IPS-15b (cell line): ENCODE measurements at regions not wholly inside any gene's neighbourhood (a gene's known extent, or its start where the extent isn't known, plus 50 kb on each side); places are given as distances from the start of the nearest gene placed in this dataset.

ENCODE experiments used
- H3K27me3 ChIP-seq: one replicate; pipeline ENCODE4 v1.6.1; 2013; ENCODE audit warnings: low read length; ENCODE audit not compliant: control insufficient read depth, insufficient read depth
- H3K36me3 ChIP-seq: one replicate; pipeline ENCODE4 v1.6.1; 2013; ENCODE audit warnings: low read length; ENCODE audit not compliant: control insufficient read depth, insufficient read depth
- H3K4me1 ChIP-seq: one replicate; pipeline ENCODE4 v1.6.1; 2013; ENCODE audit warnings: mild to moderate bottlenecking, low read length; ENCODE audit not compliant: control insufficient read depth, insufficient read depth
- H3K4me3 ChIP-seq: one replicate; pipeline ENCODE4 v1.5.1; 2013; ENCODE audit warnings: low read depth, low read length
- H3K9ac ChIP-seq: one replicate; pipeline ENCODE4 v1.6.1; 2013; ENCODE audit warnings: low read depth, mild to moderate bottlenecking, low read length
- H3K9me3 ChIP-seq: one replicate; pipeline ENCODE4 v1.6.1; 2013; ENCODE audit warnings: mild to moderate bottlenecking, low read length; ENCODE audit not compliant: control insufficient read depth, insufficient read depth

- H3K27me3 ChIP-seq = no peaks in the 10 kb centered on the region
- no peaks in the 10 kb centered on the region for H3K36me3 ChIP-seq
- no peak overlapping the region for H3K4me3 ChIP-seq
- no peaks in the 10 kb centered on the region for H3K9me3 ChIP-seq
- H3K4me1 ChIP-seq = no peaks in the 10 kb centered on the region
- H3K9ac ChIP-seq = no peak overlapping the region
These were observed 104.4 kb downstream of the SEC23IP start for GRCh38 chr10:119996944-119997343.

DNA sequence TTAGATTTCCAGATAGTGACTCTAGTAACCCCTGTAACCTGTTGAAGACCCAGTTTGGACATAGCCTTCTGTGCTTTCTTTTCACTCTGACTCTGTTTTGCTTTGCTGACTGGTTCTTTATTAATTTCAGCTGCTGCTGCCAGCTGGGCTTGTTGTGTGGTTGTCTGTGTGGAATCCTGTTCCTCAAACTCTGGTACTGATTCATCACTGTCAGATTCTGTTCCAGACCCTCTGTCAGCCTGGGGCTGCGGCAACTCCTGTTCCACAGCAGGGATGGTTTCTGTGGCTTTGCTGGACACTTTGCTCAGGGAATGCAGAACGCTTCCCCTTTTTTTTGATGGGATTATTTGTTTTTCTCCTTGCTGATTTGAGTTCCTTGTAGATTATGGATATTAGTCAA is 104.9 kb downstream of the SEC23IP start:
- no peak overlapping the region for H3K4me3 ChIP-seq

GRCh38 chr10:120002785-120003184 is 110.3 kb downstream of the SEC23IP start:
- no peaks in the 10 kb centered on the region for H3K36me3 ChIP-seq

More for the DNA sequence above, 104.9 kb downstream of the SEC23IP start:
- no peak overlapping the region for H3K9ac ChIP-seq
- no peaks in the 10 kb centered on the region for H3K9me3 ChIP-seq
- H3K27me3 ChIP-seq = no peaks in the 10 kb centered on the region
- H3K36me3 ChIP-seq = no peaks in the 10 kb centered on the region
- H3K4me1 ChIP-seq = no peaks in the 10 kb centered on the region

GRCh38 chr10:120005207-120006201 is 113.0 kb downstream of the SEC23IP start:
- Histone ChIP-seq H3K9ac (no peak overlapping the region), H3K27me3 (no peaks in the 10 kb centered on the region), H3K9me3 (no peaks in the 10 kb centered on the region), H3K4me3 (no peak overlapping the region), H3K36me3 (no peaks in the 10 kb centered on the region), H3K4me1 (no peaks in the 10 kb centered on the region)

More at GRCh38 chr10:120002785-120003184, 110.3 kb downstream of the SEC23IP start:
- Histone ChIP-seq H3K9me3 (no peaks in the 10 kb centered on the region), H3K4me1 (no peaks in the 10 kb centered on the region), H3K4me3 (no peak overlapping the region), H3K9ac (no peak overlapping the region), H3K27me3 (no peaks in the 10 kb centered on the region)

- Histone ChIP-seq H3K9ac (no peak overlapping the region), H3K9me3 (no peaks in the 10 kb centered on the region), H3K4me1 (peaks cover 4% of the 10 kb centered on the region), H3K27me3 (peaks cover 12% of the 10 kb centered on the region), H3K4me3 (no peak overlapping the region), H3K36me3 (no peaks in the 10 kb centered on the region)
These were observed 114.7 kb downstream of the SEC23IP start for GRCh38 chr10:120007261-120007660.

DNA sequence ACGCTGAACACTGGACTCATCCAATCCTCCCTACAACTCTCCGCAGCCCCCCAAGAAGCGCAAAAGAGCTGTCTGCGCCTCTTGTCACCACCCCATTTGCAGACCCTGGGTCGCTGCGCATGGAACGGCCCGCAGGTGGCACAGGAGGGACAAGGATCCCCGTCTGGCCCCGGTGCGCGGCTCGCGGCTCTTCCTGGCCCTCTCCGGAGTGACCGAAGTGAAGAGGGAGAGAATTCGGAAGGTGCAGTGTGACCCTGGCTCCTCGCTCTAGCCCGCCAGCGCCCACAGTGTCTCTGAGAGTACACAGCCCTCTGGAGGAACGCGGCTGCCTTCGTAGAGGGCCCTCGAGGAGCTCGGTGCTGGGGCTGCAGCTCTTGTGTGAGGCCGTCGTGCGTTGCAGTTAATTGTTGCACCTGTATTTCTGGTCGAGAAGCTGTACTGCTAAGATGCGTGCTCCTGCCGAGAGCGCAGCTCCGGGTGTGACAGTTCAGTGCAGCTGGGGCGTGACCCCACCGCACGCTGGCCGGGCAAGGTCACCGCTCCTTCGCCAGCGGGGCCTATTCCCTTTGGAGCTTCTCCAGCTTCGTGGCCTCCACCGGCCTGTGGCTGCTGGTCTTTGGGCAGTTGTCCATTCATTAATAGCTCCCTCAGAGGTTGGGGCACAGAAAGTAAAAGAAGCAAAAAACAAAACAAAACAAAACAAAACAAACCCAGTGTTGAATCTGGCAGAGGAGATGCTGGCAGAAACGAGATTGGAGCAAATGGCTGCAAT is 119.0 kb downstream of the SEC23IP start:
- H3K4me1 ChIP-seq = peaks cover 4% of the 10 kb centered on the region
- H3K9me3 ChIP-seq = no peaks in the 10 kb centered on the region
- no peak overlapping the region for H3K9ac ChIP-seq
- no peaks in the 10 kb centered on the region for H3K36me3 ChIP-seq
- H3K27me3 ChIP-seq = peaks cover 20% of the 10 kb centered on the region
- peak overlapping the region; percentile 21 for H3K4me3 ChIP-seq

DNA sequence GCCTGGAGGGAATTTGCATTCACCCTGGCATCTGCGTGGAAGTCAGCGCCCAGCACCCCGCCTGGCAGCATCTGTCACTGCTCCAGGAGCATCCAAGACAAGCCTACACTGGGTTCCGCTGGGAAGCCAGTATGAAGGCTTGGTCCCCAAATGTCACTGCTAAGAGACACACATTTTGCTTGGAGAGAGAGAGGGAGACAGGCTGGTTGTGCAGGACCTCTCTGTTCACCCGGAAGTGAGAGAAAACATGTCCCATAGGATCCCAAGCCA is 119.5 kb downstream of the SEC23IP start:
- Histone ChIP-seq H3K9ac (no peak overlapping the region), H3K4me1 (peaks cover 4% of the 10 kb centered on the region), H3K4me3 (no peak overlapping the region), H3K27me3 (peaks cover 20% of the 10 kb centered on the region), H3K9me3 (no peaks in the 10 kb centered on the region), H3K36me3 (no peaks in the 10 kb centered on the region)

GRCh38 chr10:120012566-120012965 is 120.0 kb downstream of the SEC23IP start:
- Histone ChIP-seq H3K4me1 (peaks cover 4% of the 10 kb centered on the region), H3K36me3 (no peaks in the 10 kb centered on the region), H3K27me3 (peaks cover 20% of the 10 kb centered on the region), H3K4me3 (no peak overlapping the region), H3K9me3 (no peaks in the 10 kb centered on the region), H3K9ac (no peak overlapping the region)

GRCh38 chr10:120014031-120014430 is 121.5 kb downstream of the SEC23IP start:
- Histone ChIP-seq H3K9ac (no peak overlapping the region), H3K4me3 (no peak overlapping the region), H3K4me1 (peaks cover 4% of the 10 kb centered on the region), H3K9me3 (no peaks in the 10 kb centered on the region), H3K36me3 (no peaks in the 10 kb centered on the region), H3K27me3 (peaks cover 20% of the 10 kb centered on the region)

GRCh38 chr10:120015064-120015463 is 122.5 kb downstream of the SEC23IP start:
- Histone ChIP-seq H3K4me1 (peaks cover 4% of the 10 kb centered on the region), H3K27me3 (peaks cover 20% of the 10 kb centered on the region), H3K9me3 (no peaks in the 10 kb centered on the region), H3K36me3 (no peaks in the 10 kb centered on the region), H3K4me3 (no peak overlapping the region), H3K9ac (no peak overlapping the region)

- Histone ChIP-seq H3K9ac (no peak overlapping the region), H3K9me3 (no peaks in the 10 kb centered on the region), H3K4me1 (no peaks in the 10 kb centered on the region), H3K36me3 (no peaks in the 10 kb centered on the region), H3K4me3 (no peak overlapping the region), H3K27me3 (peaks cover 11% of the 10 kb centered on the region)
These were observed 124.4 kb downstream of the SEC23IP start for GRCh38 chr10:120016906-120017305.
